Limb (tissue), 2 donors: ENCODE measurements at regions not wholly inside any gene's neighbourhood (a gene's known extent, or its start where the extent isn't known, plus 50 kb on each side); places are given as distances from the start of the nearest gene placed in this dataset.
A peak's percentile ranks its signal among the peaks of the same experiment; 100 is the strongest.

Experiments
- DNase-seq, 2 donors: peaks; one replicate each; pipeline ENCODE4 v3.0.0-alpha.2; 2016; ENCODE audit errors: extremely low spot score in 2 of 2

- no peak for DNase-seq
Observed at GRCh38 chrX:45879512-45879911, 665.7 kb downstream of the ZNF674 start.

GRCh38 chrX:45876206-45876605 is 669.0 kb downstream of the ZNF674 start:
- no peak for DNase-seq

GRCh38 chrX:45873781-45874180 is 671.4 kb downstream of the ZNF674 start:
- no peak for DNase-seq

- DNase-seq, result no peak
Observed at GRCh38 chrX:45872480-45872879, 671.8 kb upstream of the DIPK2B start.

- DNase-seq, result no peak
Observed at GRCh38 chrX:45868425-45868824, 667.7 kb upstream of the DIPK2B start.

- no peak for DNase-seq
Observed at GRCh38 chrX:45862801-45863200, 662.1 kb upstream of the DIPK2B start.

GRCh38 chrX:45860450-45860849 is 659.8 kb upstream of the DIPK2B start:
- DNase-seq, result no peak

GRCh38 chrX:45859407-45859806 is 658.7 kb upstream of the DIPK2B start:
- no peak for DNase-seq

- no peak for DNase-seq
Observed at GRCh38 chrX:45852884-45853283, 652.2 kb upstream of the DIPK2B start.

GRCh38 chrX:45851434-45851991 is 650.8 kb upstream of the DIPK2B start:
- peak in 1 of 2 donors; percentile 47 for DNase-seq

GRCh38 chrX:45850775-45851433 is 650.2 kb upstream of the DIPK2B start:
- DNase-seq, result peak in 1 of 2 donors; percentile 28

- DNase-seq, result peak in 1 of 2 donors; percentile 41
Observed at GRCh38 chrX:45850197-45850774, 649.6 kb upstream of the DIPK2B start.

- DNase-seq, result peak in 1 of 2 donors; percentile 5
Observed at GRCh38 chrX:45849261-45849862, 648.7 kb upstream of the DIPK2B start.

- no peak for DNase-seq
Observed at GRCh38 chrX:45847961-45848360, 647.3 kb upstream of the DIPK2B start.

- DNase-seq, result no peak
Observed at GRCh38 chrX:45846328-45846727, 645.7 kb upstream of the DIPK2B start.

GRCh38 chrX:45845142-45845541 is 644.5 kb upstream of the DIPK2B start:
- no peak for DNase-seq

GRCh38 chrX:45843518-45843917 is 642.8 kb upstream of the DIPK2B start:
- no peak for DNase-seq

- no peak for DNase-seq
Observed at GRCh38 chrX:45842926-45843315, 642.2 kb upstream of the DIPK2B start.

GRCh38 chrX:45842207-45842925 is 641.7 kb upstream of the DIPK2B start:
- no peak for DNase-seq

GRCh38 chrX:45840411-45840950 is 639.8 kb upstream of the DIPK2B start:
- DNase-seq, result no peak

GRCh38 chrX:45830343-45830742 is 629.7 kb upstream of the DIPK2B start:
- no peak for DNase-seq

GRCh38 chrX:45824471-45824870 is 623.8 kb upstream of the DIPK2B start:
- DNase-seq, result no peak
